ENCODE measurements at regions not wholly inside any gene's neighbourhood (a gene's known extent, or its start where the extent isn't known, plus 50 kb on each side); places are given as distances from the start of the nearest gene placed in this dataset.

DNA sequence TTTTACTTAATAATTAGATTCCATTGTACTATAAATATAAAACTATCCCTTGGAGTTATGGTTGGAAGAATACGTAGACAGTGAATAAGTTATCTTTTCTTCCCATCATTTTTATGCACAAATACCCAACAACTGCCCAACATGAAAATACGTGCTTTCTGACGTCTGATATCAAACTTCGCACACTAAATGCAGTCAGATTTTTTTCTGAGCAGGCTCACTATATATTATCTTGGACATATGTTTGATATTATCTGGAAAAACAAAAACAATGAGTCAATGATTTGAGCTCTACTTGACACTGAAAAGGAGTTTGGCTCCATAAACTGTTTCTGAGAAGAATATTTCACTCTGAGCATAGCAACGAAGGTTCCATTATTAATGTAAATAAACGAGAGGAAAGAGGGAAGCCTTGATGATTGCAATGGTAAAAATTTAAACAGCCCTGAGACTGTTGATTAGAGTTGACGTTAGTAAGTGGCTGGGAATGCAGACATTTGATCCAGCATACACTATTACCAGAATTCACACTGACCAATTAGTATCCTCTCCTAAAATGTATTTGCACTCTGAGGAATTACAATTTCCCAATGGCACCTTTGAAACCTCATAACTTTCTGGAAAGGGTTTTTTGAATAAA lies 1090.0 kb downstream of the EPHA7 start:
- no peak for TF ChIP-seq BRCA1 (IDR thresholded peaks at IDR 0.05; ENCODE audit: low read depth, low read length)
- TF ChIP-seq, protein P1, sequence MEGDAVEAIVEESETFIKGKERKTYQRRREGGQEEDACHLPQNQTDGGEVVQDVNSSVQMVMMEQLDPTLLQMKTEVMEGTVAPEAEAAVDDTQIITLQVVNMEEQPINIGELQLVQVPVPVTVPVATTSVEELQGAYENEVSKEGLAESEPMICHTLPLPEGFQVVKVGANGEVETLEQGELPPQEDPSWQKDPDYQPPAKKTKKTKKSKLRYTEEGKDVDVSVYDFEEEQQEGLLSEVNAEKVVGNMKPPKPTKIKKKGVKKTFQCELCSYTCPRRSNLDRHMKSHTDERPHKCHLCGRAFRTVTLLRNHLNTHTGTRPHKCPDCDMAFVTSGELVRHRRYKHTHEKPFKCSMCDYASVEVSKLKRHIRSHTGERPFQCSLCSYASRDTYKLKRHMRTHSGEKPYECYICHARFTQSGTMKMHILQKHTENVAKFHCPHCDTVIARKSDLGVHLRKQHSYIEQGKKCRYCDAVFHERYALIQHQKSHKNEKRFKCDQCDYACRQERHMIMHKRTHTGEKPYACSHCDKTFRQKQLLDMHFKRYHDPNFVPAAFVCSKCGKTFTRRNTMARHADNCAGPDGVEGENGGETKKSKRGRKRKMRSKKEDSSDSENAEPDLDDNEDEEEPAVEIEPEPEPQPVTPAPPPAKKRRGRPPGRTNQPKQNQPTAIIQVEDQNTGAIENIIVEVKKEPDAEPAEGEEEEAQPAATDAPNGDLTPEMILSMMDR (IDR thresholded peaks at IDR 0.05 in 2 of 3, conservative IDR thresholded peaks at IDR 0.05 in 1 of 3; ENCODE audit: control insufficient read depth in 2 of 3, extremely low read depth in 1 of 3, insufficient read depth in 1 of 3, low read depth in 3 of 3, low read length in 3 of 3): no peak
- TF ChIP-seq USF2 (IDR thresholded peaks at IDR 0.05; ENCODE audit: borderline replicate concordance, low read depth, low read length): no peak
- TF ChIP-seq RELA (IDR thresholded peaks at IDR 0.05; ENCODE audit: borderline replicate concordance, partially characterized antibody): no peak

All from GM12878 (cell line).